ENCODE measurements at regions not wholly inside any gene's neighbourhood (a gene's known extent, or its start where the extent isn't known, plus 50 kb on each side); places are given as distances from the start of the nearest gene placed in this dataset.

DNA sequence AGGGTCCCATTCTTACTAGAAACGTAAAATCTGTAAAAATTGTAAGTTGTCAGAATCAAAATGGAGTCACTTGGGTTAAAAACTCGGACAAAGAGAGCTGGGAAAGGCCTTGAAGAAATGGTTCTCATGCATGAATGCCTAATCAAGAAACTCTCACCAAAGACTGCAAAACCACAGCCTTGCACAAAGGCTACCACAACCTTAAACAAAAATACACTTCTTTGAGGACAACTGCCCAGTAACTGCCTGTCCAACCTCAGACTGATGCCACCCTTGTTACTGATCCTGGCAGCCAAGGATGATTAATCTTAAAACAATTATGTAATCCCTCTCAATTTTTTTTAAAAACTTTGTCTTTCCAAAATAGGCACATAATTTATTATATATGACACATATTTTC, 299.3 kb downstream of the CCDC85A start:
- TF ChIP-seq, protein P1, sequence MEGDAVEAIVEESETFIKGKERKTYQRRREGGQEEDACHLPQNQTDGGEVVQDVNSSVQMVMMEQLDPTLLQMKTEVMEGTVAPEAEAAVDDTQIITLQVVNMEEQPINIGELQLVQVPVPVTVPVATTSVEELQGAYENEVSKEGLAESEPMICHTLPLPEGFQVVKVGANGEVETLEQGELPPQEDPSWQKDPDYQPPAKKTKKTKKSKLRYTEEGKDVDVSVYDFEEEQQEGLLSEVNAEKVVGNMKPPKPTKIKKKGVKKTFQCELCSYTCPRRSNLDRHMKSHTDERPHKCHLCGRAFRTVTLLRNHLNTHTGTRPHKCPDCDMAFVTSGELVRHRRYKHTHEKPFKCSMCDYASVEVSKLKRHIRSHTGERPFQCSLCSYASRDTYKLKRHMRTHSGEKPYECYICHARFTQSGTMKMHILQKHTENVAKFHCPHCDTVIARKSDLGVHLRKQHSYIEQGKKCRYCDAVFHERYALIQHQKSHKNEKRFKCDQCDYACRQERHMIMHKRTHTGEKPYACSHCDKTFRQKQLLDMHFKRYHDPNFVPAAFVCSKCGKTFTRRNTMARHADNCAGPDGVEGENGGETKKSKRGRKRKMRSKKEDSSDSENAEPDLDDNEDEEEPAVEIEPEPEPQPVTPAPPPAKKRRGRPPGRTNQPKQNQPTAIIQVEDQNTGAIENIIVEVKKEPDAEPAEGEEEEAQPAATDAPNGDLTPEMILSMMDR (IDR thresholded peaks at IDR 0.05) = no peak
- no peak for TF ChIP-seq POLR2AphosphoS5 (IDR thresholded peaks at IDR 0.05; ENCODE audit: low read depth, low read length)

All from Panc1 (cell line).